ENCODE measurements at regions not wholly inside any gene's neighbourhood (a gene's known extent, or its start where the extent isn't known, plus 50 kb on each side); places are given as distances from the start of the nearest gene placed in this dataset.
"Not testable (repeated sequence)": the region's sequence is repeated elsewhere in the genome, so short reads cannot be mapped to it uniquely, and the experiment has no call there.

DNA sequence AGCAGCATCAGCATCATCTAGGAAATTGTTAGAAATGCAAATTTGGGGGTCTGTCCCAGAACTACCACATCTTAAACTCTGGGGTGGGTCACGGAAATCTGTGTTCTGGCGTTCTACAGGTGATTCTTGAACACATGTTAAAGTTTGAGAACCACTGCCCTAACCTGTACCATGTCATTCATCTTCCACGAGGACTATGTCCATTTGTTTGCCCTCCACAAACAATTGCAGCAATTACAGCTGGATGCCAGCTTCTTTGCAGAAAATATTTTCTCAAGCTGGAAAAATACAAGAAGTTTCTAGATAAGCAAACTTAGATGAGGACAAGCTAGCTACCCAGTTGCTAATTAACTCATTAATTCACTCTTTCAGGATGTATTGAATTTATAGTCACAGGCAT lies 54.1 kb downstream of the MAFB start:
- no peak for TF ChIP-seq CTCF (IDR thresholded peaks at IDR 0.05)
- no peak for DNase-seq (ENCODE audit: low spot score)

GRCh38 chr20:40633123-40633850 lies 55.7 kb downstream of the MAFB start:
- Histone ChIP-seq H3K27ac (no peak overlapping the region), H3K4me3 (no peak overlapping the region)
- no peak for DNase-seq (ENCODE audit: low spot score)
- TF ChIP-seq CTCF (IDR thresholded peaks at IDR 0.05), result no peak

More for the DNA sequence above, 54.1 kb downstream of the MAFB start:
- H3K27ac ChIP-seq, result no peak overlapping the region
- H3K4me3 ChIP-seq, result no peak overlapping the region

- Histone ChIP-seq H3K4me3 (no peak overlapping the region), H3K27ac (no peak overlapping the region)
- DNase-seq (ENCODE audit: low spot score), result no peak
- no peak for TF ChIP-seq CTCF (IDR thresholded peaks at IDR 0.05)
Observed at GRCh38 chr20:40632346-40632976, 56.6 kb downstream of the MAFB start.

DNA sequence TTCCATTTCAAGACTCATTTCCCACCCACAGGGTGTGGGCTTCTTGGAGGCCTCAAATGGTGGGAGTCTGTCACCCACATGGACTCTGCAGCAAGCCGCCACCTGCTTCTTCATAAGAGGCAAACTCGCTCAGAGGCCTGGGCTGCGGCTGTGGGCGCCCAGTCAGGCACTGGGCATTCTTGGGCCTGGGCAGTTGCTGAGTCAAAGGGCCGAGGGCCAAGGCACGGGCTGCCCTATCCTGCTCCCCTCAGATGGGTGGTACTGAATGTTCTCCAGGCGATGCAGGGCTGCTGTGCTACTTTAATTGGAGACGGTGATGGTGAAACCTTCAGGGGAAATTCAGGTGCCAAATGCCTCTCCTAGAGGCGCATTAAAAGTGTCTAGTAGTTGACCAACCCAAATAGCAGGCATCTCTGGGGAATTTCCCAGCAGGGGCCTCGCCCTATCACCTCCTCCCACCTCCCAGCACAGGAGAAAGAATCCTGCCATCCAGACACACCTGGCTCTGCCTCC lies 57.9 kb downstream of the MAFB start:
- no peak for TF ChIP-seq CTCF (IDR thresholded peaks at IDR 0.05)
- H3K4me3 ChIP-seq, result no peak overlapping the region
- no peak for DNase-seq (ENCODE audit: low spot score)
- H3K27ac ChIP-seq, result no peak overlapping the region

DNA sequence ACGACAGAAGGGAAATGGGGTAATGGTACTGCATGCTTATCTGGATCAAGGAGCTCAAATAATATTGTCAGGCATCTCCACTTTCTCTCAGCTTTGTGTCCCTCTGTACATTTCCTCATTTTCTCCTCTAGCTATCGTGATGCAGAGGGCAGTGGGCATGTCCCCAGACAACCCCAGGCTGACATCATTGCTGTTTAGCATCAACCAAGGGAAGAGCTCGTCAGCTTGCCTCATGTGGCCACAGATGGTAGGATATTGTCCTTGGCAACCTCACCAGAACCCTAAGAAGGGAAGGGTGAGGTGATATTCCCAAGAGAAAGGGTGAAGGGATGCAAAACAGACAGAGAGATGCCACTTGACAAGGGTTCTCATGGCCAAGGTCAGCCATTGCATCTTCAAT lies 58.3 kb downstream of the MAFB start:
- no peak for DNase-seq (ENCODE audit: low spot score)
- TF ChIP-seq CTCF (IDR thresholded peaks at IDR 0.05), result no peak
- no peak overlapping the region for H3K4me3 ChIP-seq
- no peak overlapping the region for H3K27ac ChIP-seq

DNA sequence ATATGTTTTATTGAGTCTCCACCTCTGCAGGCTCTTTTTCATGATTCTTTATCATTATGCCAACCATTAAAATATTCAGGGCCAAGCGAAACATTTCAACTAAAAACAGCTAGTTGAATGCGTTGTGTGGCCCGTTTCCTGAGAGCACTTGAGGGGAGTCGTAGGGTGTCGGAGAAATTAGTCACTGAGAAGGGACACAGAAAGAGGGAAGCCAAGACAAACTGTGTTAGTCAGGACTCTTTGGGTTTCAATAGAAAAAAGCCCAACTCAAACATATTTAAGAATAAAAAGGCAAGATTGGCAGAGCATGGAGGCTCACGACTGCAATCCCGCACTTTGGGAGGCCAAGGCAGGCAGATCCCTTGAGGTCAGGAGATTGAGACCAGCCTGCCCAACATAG lies 58.9 kb downstream of the MAFB start:
- DNase-seq (ENCODE audit: low spot score), result no peak
- Histone ChIP-seq H3K4me3 (no peak overlapping the region), H3K27ac (no peak overlapping the region)
- no peak for TF ChIP-seq CTCF (IDR thresholded peaks at IDR 0.05)

DNA sequence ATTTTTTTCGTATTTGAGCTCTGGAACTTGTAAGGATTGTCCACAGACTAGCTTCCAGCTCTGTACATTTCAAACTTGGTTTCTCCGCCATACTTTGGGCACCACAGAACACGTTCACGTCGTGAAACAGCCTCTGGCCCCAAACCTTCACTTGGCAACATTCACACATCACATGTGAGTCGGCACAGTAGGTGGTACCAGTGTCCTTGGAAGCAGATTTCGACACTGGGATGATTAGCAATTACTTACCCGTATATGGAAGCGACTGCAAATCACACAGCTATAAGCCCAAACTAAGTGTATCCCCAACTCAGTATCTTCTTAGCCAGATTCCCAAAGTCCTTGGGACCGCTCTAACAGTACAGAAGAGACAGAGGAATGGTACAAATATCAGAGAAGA lies 60.2 kb downstream of the MAFB start:
- no peak overlapping the region for H3K27ac ChIP-seq
- DNase-seq (ENCODE audit: low spot score), result no peak
- no peak overlapping the region for H3K4me3 ChIP-seq
- no peak for TF ChIP-seq CTCF (IDR thresholded peaks at IDR 0.05)

DNA sequence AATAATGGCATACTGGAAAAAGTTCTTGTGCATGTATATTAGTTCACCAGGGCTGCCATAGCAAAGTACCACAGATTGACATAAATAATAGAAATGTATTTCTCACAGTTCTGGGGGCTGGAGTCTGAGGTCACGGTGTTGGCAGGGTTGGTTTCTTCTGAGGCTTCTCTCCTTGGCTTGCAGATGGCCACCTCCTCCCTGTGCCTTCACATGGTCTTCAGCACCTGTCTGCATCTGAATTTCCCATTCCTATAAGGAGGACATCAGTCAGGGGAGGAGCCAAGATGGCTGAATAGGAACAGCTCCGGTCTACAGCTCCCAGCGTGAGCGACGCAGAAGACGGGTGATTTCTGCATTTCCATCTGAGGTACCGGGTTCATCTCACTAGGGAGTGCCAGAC lies 70.0 kb downstream of the MAFB start:
- not testable (repeated sequence) for H3K4me3 ChIP-seq; H3K27ac ChIP-seq; DNase-seq (ENCODE audit: low spot score)

Measured in coronary artery (tissue), 2 donors.